Natural killer cell treated with Interleukin-12 subunit alpha and Interleukin-12 subunit beta and Interleukin-15 and Interleukin-18, amount 100 ng/mL, for 72 hours (primary cell): ENCODE measurements at regions not wholly inside any gene's neighbourhood (a gene's known extent, or its start where the extent isn't known, plus 50 kb on each side); places are given as distances from the start of the nearest gene placed in this dataset.
A peak's percentile ranks its signal among the peaks of the same experiment; 100 is the strongest.

Experiments used
- ATAC-seq, 2 donors: fragments of 150-1000 bp; cut with Tn5 transposase in 1 of 2; sonication (Bioruptor Pico), chemical (Tn5 transposase) in 1 of 2; 2 replicates each; pipeline ENCODE4 v1.10.0; 2021
- DNase-seq: peaks from one replicate; pipeline ENCODE4 v3.0.0; 2022; ENCODE audit warnings: low spot score
- H3K27ac Mint-ChIP-seq, 2 donors: 1 replicate in 1 of 2; 2 replicates in 1 of 2; pipeline ENCODE4 v1.8.0; 2022; ENCODE audit warnings: mixed read lengths in 2 of 2, mild to moderate bottlenecking in 1 of 2, moderate library complexity in 1 of 2
- H3K27me3 Mint-ChIP-seq, 2 donors: 1 replicate in 1 of 2; 2 replicates in 1 of 2; pipeline ENCODE4 v1.8.0; 2022; ENCODE audit warnings: mixed read lengths in 2 of 2
- H3K36me3 Mint-ChIP-seq: one replicate; pipeline ENCODE4 v1.8.0; 2022; ENCODE audit warnings: mixed read lengths
- H3K4me1 Mint-ChIP-seq, 2 donors: 1 replicate in 1 of 2; 2 replicates in 1 of 2; pipeline ENCODE4 v1.8.0; 2022; ENCODE audit warnings: low read depth in 2 of 2, mixed read lengths in 2 of 2, mild to moderate bottlenecking in 1 of 2
- H3K4me3 Mint-ChIP-seq: one replicate; pipeline ENCODE4 v1.8.0; 2022; ENCODE audit warnings: mixed read lengths
- H3K9me3 Mint-ChIP-seq: 2 replicates; pipeline ENCODE4 v1.8.0; 2022; ENCODE audit warnings: mixed read lengths

GRCh38 chr10:61302124-61302523, 151.1 kb downstream of the TMEM26 start:
- peaks cover 2% of the 10 kb centered on the region for H3K9me3 Mint-ChIP-seq
- no peak overlapping the region for H3K27ac Mint-ChIP-seq
- DNase-seq, result no peak
- peaks cover 0 to 2% of the 10 kb centered on the region in 2 donors for H3K27me3 Mint-ChIP-seq
- H3K4me1 Mint-ChIP-seq, result no peaks in the 10 kb centered on the region
- H3K36me3 Mint-ChIP-seq, result peaks cover 17% of the 10 kb centered on the region
- ATAC-seq, result no peak
- no peak overlapping the region for H3K4me3 Mint-ChIP-seq

- Mint-ChIP-seq H3K4me3 (no peak overlapping the region), H3K9me3 (peaks cover 2% of the 10 kb centered on the region), H3K27ac (no peak overlapping the region), H3K27me3 (peaks cover 0 to 2% of the 10 kb centered on the region in 2 donors), H3K4me1 (no peaks in the 10 kb centered on the region), H3K36me3 (peaks cover 17% of the 10 kb centered on the region)
- ATAC-seq, result no peak
- no peak for DNase-seq
These were observed 151.6 kb downstream of the TMEM26 start for GRCh38 chr10:61301575-61301974.

DNA sequence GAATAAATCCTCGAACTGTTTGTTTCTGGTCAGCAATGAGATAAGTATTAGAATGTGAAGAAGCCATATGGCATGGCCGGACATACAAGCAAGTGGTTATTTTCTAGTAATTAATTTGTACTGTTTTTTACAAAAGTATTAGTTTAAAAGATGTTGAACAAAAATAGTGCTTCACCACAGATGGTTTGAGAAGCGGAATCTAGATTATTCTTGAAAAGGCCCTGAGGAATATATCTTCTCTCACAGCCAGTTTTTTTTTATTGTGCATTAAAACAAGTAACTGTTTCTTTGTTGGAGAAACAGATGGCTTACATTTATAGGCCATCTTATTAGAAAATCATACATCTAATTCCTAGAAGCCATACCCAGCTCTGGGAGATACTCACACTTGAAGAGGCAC, 153.3 kb downstream of the TMEM26 start:
- peaks cover 0 to 2% of the 10 kb centered on the region in 2 donors for H3K27me3 Mint-ChIP-seq

GRCh38 chr10:61299156-61299555, 154.0 kb downstream of the TMEM26 start:
- no peak overlapping the region for H3K27ac Mint-ChIP-seq
- ATAC-seq, result no peak
- no peaks in the 10 kb centered on the region for H3K4me1 Mint-ChIP-seq
- H3K27me3 Mint-ChIP-seq, result peaks cover 0 to 6% of the 10 kb centered on the region in 2 donors
- H3K36me3 Mint-ChIP-seq, result peaks cover 17% of the 10 kb centered on the region
- H3K9me3 Mint-ChIP-seq, result peaks cover 2% of the 10 kb centered on the region
- DNase-seq, result no peak
- no peak overlapping the region for H3K4me3 Mint-ChIP-seq

More for the DNA sequence above, 153.3 kb downstream of the TMEM26 start:
- H3K9me3 Mint-ChIP-seq, result peaks cover 2% of the 10 kb centered on the region
- no peak for ATAC-seq
- no peak overlapping the region for H3K4me3 Mint-ChIP-seq
- no peak for DNase-seq
- no peaks in the 10 kb centered on the region for H3K4me1 Mint-ChIP-seq
- H3K36me3 Mint-ChIP-seq, result peaks cover 17% of the 10 kb centered on the region
- no peak overlapping the region for H3K27ac Mint-ChIP-seq

DNA sequence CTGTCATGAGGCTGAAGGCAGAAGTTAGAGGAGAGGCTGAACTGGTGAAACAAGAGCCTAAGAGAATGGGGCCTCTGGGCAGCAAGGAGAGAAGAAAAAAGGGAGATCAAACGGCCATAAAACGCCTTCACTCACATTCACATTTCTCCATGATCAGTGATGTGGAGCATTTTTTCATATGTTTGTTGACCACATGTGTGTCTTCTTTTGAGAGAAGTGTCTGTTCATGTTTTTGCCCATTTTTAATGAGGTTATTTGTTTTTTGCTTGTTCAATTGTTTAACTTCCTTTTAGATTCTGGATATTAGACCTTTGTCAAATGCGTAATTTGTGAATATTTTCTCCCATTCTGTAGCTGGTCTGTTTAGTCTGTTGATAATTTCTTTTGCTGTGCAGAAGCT, 155.0 kb downstream of the TMEM26 start:
- H3K27ac Mint-ChIP-seq, result no peak overlapping the region
- no peak for ATAC-seq

DNA sequence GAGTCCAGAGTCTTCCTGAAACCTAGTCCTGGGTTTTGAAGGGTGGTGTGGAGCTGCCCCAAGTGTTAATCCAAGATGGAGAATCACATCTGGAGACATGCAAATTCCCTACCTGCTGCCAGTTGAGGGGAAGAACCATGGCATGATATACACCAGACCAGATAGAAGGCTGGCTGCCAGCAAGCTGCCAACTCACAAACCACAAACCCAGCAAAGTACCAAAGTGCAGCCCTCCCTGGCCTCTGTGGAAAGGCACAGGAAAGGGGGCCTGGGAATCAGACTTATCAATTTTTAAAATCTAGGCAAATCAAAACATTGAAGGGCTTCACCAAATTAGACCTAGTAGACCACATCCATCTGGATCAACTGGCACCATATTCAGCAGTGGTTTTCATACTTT, 157.0 kb downstream of the TMEM26 start:
- no peak overlapping the region for H3K4me3 Mint-ChIP-seq

More for the DNA sequence above, 155.0 kb downstream of the TMEM26 start:
- Mint-ChIP-seq H3K4me3 (no peak overlapping the region), H3K4me1 (no peaks in the 10 kb centered on the region), H3K27me3 (peaks cover 0 to 6% of the 10 kb centered on the region in 2 donors), H3K36me3 (peaks cover 17% of the 10 kb centered on the region), H3K9me3 (peaks cover 2% of the 10 kb centered on the region)
- DNase-seq, result no peak

DNA sequence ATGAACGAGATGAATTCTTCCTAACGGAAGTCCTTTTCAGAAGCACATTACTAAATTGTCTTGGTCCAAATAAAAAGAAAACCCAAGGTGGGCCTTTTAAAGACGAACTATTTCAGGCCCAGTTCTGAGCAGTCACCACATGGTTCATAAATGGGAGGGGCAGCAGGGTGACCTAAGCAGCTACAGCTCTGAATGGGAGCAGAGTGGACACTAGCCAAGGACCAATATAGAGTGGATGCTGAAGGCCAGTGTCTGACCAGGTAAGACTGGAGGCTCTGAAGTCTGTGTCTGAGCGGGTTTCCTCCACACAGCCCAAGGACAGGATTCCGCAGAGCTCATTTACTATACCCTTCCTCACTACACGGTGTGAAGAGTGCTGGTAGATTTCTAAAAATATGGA, 159.1 kb downstream of the TMEM26 start:
- peaks cover 20% of the 10 kb centered on the region for H3K36me3 Mint-ChIP-seq
- ATAC-seq (no peak), DNase-seq (no peak)
- peaks cover 0 to 7% of the 10 kb centered on the region in 2 donors for H3K27me3 Mint-ChIP-seq
- no peak overlapping the region for H3K27ac Mint-ChIP-seq
- H3K4me1 Mint-ChIP-seq, result peaks cover 0 to 2% of the 10 kb centered on the region in 2 donors
- no peak overlapping the region for H3K4me3 Mint-ChIP-seq
- peaks cover under 1% of the 10 kb centered on the region for H3K9me3 Mint-ChIP-seq

More for the DNA sequence above, 157.0 kb downstream of the TMEM26 start:
- H3K27ac Mint-ChIP-seq, result no peak overlapping the region
- no peaks in the 10 kb centered on the region for H3K4me1 Mint-ChIP-seq
- ATAC-seq, result no peak
- H3K27me3 Mint-ChIP-seq, result peaks cover 0 to 4% of the 10 kb centered on the region in 2 donors
- DNase-seq, result no peak
- peaks cover 17% of the 10 kb centered on the region for H3K36me3 Mint-ChIP-seq
- peaks cover 2% of the 10 kb centered on the region for H3K9me3 Mint-ChIP-seq

DNA sequence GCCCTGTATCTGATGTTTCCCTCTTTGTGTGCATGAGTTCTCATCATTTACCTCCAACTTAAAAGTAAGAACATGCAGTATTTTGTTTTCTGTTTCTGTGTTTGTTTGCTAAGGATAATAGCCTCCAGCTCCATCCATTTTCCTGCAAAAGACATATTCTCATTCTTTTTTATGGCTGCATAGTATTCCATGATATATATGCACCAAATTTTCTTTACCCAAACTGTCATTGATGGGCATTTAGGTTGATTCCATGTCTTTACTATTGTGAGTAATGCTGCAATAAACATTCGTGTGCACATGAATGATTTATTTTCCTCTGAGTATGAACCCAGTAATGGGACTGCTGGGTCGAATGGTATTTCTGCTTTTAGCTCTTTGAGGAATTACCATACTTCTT, 163.4 kb downstream of the TMEM26 start:
- peaks cover 0 to 7% of the 10 kb centered on the region in 2 donors for H3K27me3 Mint-ChIP-seq
- peaks cover 4% of the 10 kb centered on the region for H3K36me3 Mint-ChIP-seq
- H3K9me3 Mint-ChIP-seq, result no peaks in the 10 kb centered on the region
- peaks cover 21 to 23% of the 10 kb centered on the region in 2 donors for H3K4me1 Mint-ChIP-seq
- H3K27ac Mint-ChIP-seq, result no peak overlapping the region
- DNase-seq (no peak), ATAC-seq (no peak)
- no peak overlapping the region for H3K4me3 Mint-ChIP-seq

- H3K36me3 Mint-ChIP-seq, result peaks cover 4% of the 10 kb centered on the region
- peaks cover 0 to 3% of the 10 kb centered on the region in 2 donors for H3K27me3 Mint-ChIP-seq
- peak overlapping the region; percentile 66 for H3K4me3 Mint-ChIP-seq
- peak overlapping the region; percentile 57 to 79 for H3K27ac Mint-ChIP-seq
- no peak for DNase-seq
- ATAC-seq, result peak; percentile 90 to 99
- H3K9me3 Mint-ChIP-seq, result no peaks in the 10 kb centered on the region
- H3K4me1 Mint-ChIP-seq, result peaks cover 28 to 30% of the 10 kb centered on the region in 2 donors
These were observed 166.5 kb downstream of the TMEM26 start for GRCh38 chr10:61286686-61287085.

GRCh38 chr10:61285749-61286148, 167.4 kb downstream of the TMEM26 start:
- ATAC-seq (no peak), DNase-seq (no peak)
- H3K9me3 Mint-ChIP-seq, result no peaks in the 10 kb centered on the region
- peak overlapping the region; percentile 57 to 79 for H3K27ac Mint-ChIP-seq
- peaks cover 28 to 30% of the 10 kb centered on the region in 2 donors for H3K4me1 Mint-ChIP-seq
- H3K36me3 Mint-ChIP-seq, result peaks cover 4% of the 10 kb centered on the region
- peaks cover 0 to 3% of the 10 kb centered on the region in 2 donors for H3K27me3 Mint-ChIP-seq
- no peak overlapping the region for H3K4me3 Mint-ChIP-seq

- Mint-ChIP-seq H3K36me3 (no peaks in the 10 kb centered on the region), H3K9me3 (no peaks in the 10 kb centered on the region), H3K27me3 (no peaks in the 10 kb centered on the region), H3K4me1 (peaks cover 26 to 30% of the 10 kb centered on the region in 2 donors), H3K27ac (no peak overlapping the region), H3K4me3 (peak overlapping the region; percentile 60)
- DNase-seq (no peak), ATAC-seq (no peak)
These were observed 168.8 kb downstream of the TMEM26 start for GRCh38 chr10:61284222-61284890.

- no peak overlapping the region for H3K27ac Mint-ChIP-seq
- ATAC-seq (no peak), DNase-seq (no peak)
- H3K4me1 Mint-ChIP-seq, result peaks cover 26 to 30% of the 10 kb centered on the region in 2 donors
- H3K36me3 Mint-ChIP-seq, result no peaks in the 10 kb centered on the region
- H3K27me3 Mint-ChIP-seq, result no peaks in the 10 kb centered on the region
- H3K4me3 Mint-ChIP-seq, result peak overlapping the region; percentile 60
- no peaks in the 10 kb centered on the region for H3K9me3 Mint-ChIP-seq
These were observed 169.5 kb downstream of the TMEM26 start for GRCh38 chr10:61283481-61284221.

- DNase-seq (no peak), ATAC-seq (no peak)
- H3K4me1 Mint-ChIP-seq, result peaks cover 23 to 30% of the 10 kb centered on the region in 2 donors
- H3K27me3 Mint-ChIP-seq, result no peaks in the 10 kb centered on the region
- H3K9me3 Mint-ChIP-seq, result no peaks in the 10 kb centered on the region
- no peaks in the 10 kb centered on the region for H3K36me3 Mint-ChIP-seq
- H3K27ac Mint-ChIP-seq, result no peak overlapping the region
- H3K4me3 Mint-ChIP-seq, result no peak overlapping the region
These were observed 170.1 kb downstream of the TMEM26 start for GRCh38 chr10:61283066-61283465.

- Mint-ChIP-seq H3K27me3 (peaks cover 4 to 10% of the 10 kb centered on the region in 2 donors), H3K4me1 (peaks cover 5 to 9% of the 10 kb centered on the region in 2 donors), H3K27ac (no peak overlapping the region), H3K36me3 (no peaks in the 10 kb centered on the region), H3K9me3 (no peaks in the 10 kb centered on the region), H3K4me3 (no peak overlapping the region)
- DNase-seq, result no peak
- ATAC-seq, result no peak
These were observed 172.9 kb downstream of the TMEM26 start for GRCh38 chr10:61280303-61280702.
